ENCODE measurements at regions not wholly inside any gene's neighbourhood (a gene's known extent, or its start where the extent isn't known, plus 50 kb on each side); places are given as distances from the start of the nearest gene placed in this dataset.

- no peak for DNase-seq (ENCODE audit: low read depth)
Observed at GRCh38 chr2:160876765-160877164, 283.5 kb upstream of the TANK start.

DNA sequence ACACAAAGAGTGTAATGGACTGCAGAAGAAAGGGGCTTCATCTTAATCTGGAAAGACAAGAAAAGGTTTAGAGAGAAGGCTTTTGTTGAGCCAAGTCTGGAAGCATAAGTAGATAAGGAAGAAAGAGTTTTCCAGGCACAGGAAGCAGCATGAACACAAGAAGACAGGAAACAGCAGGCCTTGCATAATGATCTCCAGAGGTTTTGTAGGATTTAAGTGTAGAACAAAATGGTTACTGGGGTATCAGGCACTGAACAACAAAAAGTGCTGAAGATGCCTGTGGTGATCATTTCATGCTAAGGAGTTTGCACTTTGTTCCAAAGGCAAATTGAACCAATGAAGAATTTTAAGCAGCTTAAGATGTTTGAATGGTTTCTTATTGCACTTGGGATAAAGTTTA is 281.6 kb upstream of the TANK start:
- DNase-seq (ENCODE audit: low read depth): no peak

- no peak for DNase-seq (ENCODE audit: low read depth)
Observed at GRCh38 chr2:160882906-160883305, 277.3 kb upstream of the TANK start.

- no peak for DNase-seq (ENCODE audit: low read depth)
Observed at GRCh38 chr2:160884056-160884455, 276.2 kb upstream of the TANK start.

- no peak for DNase-seq (ENCODE audit: low read depth)
Observed at GRCh38 chr2:160889439-160890170, 270.6 kb upstream of the TANK start.

DNA sequence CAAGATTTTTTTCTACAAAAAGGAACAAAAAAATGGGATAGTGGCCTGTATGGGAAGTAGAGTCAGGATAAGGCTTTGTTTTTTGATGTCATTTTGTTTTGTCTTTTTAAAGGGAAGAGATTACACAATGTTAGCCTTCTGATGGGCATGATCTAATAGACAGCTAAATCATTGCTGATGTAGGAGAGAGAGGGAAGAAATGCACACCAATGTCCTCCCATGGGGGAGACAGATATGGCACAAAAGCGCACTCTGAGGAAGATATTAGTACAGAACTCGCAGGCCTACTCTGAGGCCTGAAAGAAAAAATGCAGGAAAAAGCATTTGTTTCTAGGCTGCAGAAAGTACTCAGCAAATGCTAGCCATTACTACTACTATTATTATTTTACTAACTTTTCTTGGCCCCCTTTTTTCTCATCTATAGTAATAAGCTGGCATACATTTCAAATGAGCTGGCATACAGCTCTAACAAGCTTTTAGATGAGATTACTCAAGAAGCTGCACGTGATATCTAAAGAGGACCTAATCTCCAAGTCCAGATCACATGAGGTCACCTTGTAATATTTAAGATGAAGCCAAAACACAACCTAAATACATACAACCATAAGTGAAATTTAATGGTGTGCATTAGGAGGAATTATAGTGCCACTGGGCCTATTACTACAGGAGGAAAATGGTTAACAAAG is 269.4 kb upstream of the TANK start:
- DNase-seq (ENCODE audit: low read depth): no peak

DNA sequence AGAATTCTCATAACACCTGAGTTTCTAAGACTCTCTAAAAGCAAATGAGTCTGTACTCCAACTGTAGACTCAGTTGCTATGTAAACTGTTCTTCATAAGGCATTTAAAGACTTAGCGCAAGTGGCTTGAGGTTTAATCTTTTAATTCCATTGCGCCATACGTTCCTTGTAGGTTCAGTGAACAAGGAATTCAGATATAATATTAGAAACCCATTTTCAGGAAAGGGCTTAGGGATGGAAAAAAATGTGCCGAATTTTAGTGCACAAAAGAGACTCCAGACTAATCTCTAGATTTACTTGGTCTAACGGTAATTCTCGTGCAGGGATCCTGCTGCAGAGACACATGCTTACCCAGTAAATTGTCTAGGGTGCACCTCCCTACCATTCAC is 268.9 kb upstream of the TANK start:
- no peak for DNase-seq (ENCODE audit: low read depth)

GRCh38 chr2:160892204-160892603 is 268.0 kb upstream of the TANK start:
- DNase-seq (ENCODE audit: low read depth): no peak

- DNase-seq (ENCODE audit: low read depth): no peak
Observed at GRCh38 chr2:160893581-160893980, 266.6 kb upstream of the TANK start.

DNA sequence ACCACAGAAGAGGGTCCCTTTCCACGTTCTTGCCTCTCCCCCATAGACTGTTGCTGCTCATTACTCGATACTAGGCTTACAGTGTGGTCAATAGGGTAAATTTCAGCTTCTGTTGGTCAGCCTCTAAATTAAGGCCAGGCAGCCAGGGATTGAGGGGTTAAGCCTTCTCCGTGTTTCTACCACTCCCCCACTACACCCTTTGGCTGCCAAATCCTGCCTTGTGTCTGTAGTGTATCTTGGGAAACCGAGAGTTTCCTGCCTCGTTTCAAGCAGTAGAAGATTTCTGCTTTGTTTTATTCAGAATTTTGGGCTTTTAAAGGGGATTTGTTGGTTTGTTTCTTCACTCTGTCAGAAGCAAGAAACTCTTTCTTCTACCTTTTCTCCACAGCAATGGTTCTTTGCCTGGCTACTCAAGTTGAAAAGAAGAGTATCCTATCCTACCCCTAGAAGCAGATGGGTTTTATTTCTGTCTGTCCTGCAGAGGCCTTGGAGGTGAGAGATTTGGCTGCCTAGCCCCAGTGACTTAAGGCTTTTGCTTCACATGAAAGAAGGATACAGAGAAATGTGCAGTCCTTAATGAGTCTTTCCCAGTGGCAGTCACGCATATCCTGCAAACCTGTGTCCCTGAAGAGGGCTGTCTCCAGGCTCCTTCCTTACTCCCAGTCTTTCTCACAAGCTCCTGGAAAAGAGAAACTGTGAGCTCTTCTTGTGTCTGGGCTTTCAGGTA is 261.5 kb upstream of the TANK start:
- no peak for DNase-seq (ENCODE audit: low read depth)

DNA sequence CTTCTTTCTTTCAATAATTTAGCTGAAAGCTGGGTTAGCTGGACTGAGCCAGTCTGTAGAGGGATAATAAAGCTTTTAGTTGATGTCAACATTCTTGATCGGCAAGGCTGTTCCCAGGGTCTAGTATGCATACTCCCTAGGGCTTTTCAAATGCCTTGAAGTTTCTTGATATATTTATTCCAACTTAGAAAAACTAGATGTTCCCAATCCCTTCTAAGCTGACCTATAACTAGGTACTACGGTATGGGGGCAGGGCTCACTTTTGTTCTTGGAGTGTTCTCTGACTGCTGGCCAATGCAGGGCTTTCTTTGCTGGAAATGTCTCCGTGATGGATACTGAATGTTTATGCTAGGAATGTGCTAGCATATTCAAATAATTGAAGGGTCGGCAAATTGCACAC is 258.6 kb upstream of the TANK start:
- no peak for DNase-seq (ENCODE audit: low read depth)

- DNase-seq (ENCODE audit: low read depth): no peak
Observed at GRCh38 chr2:160905862-160906261, 254.4 kb upstream of the TANK start.

GRCh38 chr2:160906878-160907277 is 253.3 kb upstream of the TANK start:
- DNase-seq (ENCODE audit: low read depth): no peak

- no peak for DNase-seq (ENCODE audit: low read depth)
Observed at GRCh38 chr2:160907738-160908137, 252.5 kb upstream of the TANK start.

DNA sequence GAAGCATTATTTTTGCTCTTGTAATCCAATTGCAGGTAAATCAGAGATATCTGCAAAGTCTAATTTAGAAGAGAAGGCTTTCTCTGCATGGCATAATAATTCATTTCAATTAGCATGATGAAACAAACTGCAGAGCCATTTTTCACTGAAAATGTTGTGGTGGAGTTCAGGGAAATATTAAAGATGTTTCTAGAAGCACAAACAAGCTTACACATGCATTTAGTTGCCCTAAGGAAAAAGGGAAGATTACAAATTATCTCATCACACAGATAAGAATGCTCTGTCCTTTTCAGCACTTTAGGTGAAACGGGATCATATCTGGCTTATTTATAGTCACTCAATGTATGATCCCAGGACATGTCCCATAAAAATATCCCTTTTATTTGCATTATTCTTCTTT is 252.1 kb upstream of the TANK start:
- DNase-seq (ENCODE audit: low read depth): no peak

DNA sequence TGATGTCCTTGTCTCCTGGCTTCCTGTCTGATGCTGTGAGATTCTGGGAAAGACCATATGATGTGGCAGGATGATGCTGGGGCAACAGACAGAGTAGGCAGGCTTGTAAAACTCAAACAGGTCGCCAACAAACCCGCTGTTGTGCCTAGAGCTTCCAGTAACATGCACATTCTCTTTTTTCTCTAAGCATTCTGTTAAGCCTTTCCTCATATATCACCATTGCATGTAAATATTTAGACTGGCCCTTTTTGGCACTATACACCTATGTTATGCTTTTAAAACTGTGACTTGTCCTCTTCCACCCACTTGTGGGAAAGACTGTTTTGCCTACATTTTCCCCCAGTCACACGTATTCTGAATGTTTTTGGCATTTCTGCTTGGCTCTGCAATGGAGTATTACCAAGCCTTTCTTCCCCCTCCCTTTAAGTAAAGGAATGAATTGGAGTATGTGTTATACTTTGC is 250.4 kb upstream of the TANK start:
- no peak for DNase-seq (ENCODE audit: low read depth)

GRCh38 chr2:160910681-160911080 is 249.5 kb upstream of the TANK start:
- DNase-seq (ENCODE audit: low read depth): peak; percentile 87

GRCh38 chr2:160911258-160911657 is 249.0 kb upstream of the TANK start:
- no peak for DNase-seq (ENCODE audit: low read depth)

DNA sequence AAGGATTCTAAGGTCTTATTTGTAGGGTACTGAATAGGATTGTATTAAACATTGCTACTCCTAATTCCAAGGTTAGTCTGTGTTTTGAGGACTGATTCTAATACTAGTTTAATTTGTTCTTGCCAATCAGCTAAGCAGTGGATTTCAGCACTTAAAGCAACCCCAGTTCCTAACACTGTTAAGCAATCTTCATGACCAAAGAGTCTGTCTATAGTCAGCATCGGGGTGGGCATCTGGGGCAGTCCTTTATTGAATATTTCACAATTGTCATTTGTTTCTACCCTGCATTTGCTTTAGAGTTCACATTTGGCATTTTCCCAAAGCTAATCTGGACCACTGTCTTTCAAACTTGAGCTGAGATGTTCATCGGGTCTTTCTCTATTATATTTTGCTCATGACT is 248.0 kb upstream of the TANK start:
- no peak for DNase-seq (ENCODE audit: low read depth)

DNA sequence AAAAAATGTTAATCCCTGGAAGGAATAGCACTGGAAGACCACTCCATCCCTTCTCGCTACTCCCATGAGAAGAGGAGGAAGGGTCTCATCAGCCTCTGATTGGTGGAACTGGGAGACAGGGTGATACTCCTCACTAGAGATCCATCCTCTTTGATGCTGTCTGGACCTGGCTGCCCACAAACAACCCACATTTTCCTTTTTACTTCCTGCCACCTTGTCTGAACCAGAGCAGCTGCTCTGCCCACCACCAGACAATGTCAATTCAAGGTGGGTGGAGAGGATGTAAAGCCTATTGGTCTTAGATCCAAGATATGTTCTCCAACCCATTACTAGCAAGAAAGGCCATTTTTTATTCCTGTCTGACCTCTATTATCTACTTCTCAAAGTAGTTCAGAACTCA is 246.9 kb upstream of the TANK start:
- DNase-seq (ENCODE audit: low read depth): no peak

- DNase-seq (ENCODE audit: low read depth): no peak
Observed at GRCh38 chr2:160914217-160914616, 246.0 kb upstream of the TANK start.

DNA sequence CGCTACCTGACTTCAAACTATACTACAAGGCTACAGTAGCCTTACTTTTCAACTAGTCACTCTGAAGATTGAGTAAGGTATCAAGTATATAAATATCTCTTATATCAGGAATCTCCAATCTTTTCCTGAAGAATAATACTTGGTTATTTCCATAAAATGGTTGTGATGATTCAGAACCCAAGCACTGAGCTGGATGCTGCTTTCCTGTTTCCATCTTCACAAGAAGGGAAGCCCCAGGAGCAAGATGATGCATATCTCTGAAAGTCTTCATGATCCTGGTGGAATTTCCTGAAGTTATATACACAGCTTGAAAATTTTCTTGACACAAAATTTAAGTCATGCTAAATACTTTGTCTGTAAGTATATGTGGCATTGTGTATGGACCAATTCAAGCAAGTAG is 243.9 kb upstream of the TANK start:
- DNase-seq (ENCODE audit: low read depth): no peak

GRCh38 chr2:160917850-160918249 is 242.4 kb upstream of the TANK start:
- DNase-seq (ENCODE audit: low read depth): no peak
